Mesenteric fat pad (tissue), 1 donor: ENCODE measurements at regions not wholly inside any gene's neighbourhood (a gene's known extent, or its start where the extent isn't known, plus 50 kb on each side); places are given as distances from the start of the nearest gene placed in this dataset.

ENCODE experiments used
- DNase-seq: peaks from one replicate; pipeline ENCODE4 v3.0.0-alpha.2; 2020; ENCODE audit warnings: low spot score
- donor health status: DM: yes; HTN: yes; CAD: no.

GRCh38 chr1:38719880-38720279 is 139.7 kb downstream of the RRAGC start:
- no peak for DNase-seq

GRCh38 chr1:38718031-38718430 is 141.5 kb downstream of the RRAGC start:
- no peak for DNase-seq

GRCh38 chr1:38716229-38716628 is 143.3 kb downstream of the RRAGC start:
- no peak for DNase-seq

- no peak for DNase-seq
Observed at GRCh38 chr1:38715415-38715814, 144.2 kb downstream of the RRAGC start.

- DNase-seq, result no peak
Observed at GRCh38 chr1:38712046-38712445, 147.5 kb downstream of the RRAGC start.

GRCh38 chr1:38708701-38709258 is 150.8 kb downstream of the RRAGC start:
- DNase-seq, result no peak

GRCh38 chr1:38701088-38701487 is 158.5 kb downstream of the RRAGC start:
- DNase-seq, result no peak

- DNase-seq, result no peak
Observed at GRCh38 chr1:38700077-38700470, 159.5 kb downstream of the RRAGC start.

GRCh38 chr1:38699330-38700076 is 160.1 kb downstream of the RRAGC start:
- DNase-seq, result no peak

- DNase-seq, result no peak
Observed at GRCh38 chr1:38697387-38697786, 162.2 kb downstream of the RRAGC start.

GRCh38 chr1:38696371-38696770 is 163.2 kb downstream of the RRAGC start:
- no peak for DNase-seq

- no peak for DNase-seq
Observed at GRCh38 chr1:38693759-38694158, 165.8 kb downstream of the RRAGC start.

- no peak for DNase-seq
Observed at GRCh38 chr1:38693031-38693430, 166.5 kb downstream of the RRAGC start.

GRCh38 chr1:38690790-38691449 is 168.7 kb downstream of the RRAGC start:
- no peak for DNase-seq

- DNase-seq, result no peak
Observed at GRCh38 chr1:38686927-38687255, 172.7 kb downstream of the RRAGC start.

- DNase-seq, result no peak
Observed at GRCh38 chr1:38686167-38686926, 173.2 kb downstream of the RRAGC start.

GRCh38 chr1:38685388-38685787 is 174.2 kb downstream of the RRAGC start:
- no peak for DNase-seq

- DNase-seq, result no peak
Observed at GRCh38 chr1:38680801-38681510, 178.6 kb downstream of the RRAGC start.

- DNase-seq, result no peak
Observed at GRCh38 chr1:38677756-38678155, 181.8 kb downstream of the RRAGC start.

GRCh38 chr1:38677311-38677710 is 182.3 kb downstream of the RRAGC start:
- DNase-seq, result no peak

GRCh38 chr1:38672692-38673091 is 186.9 kb downstream of the RRAGC start:
- DNase-seq, result no peak
